Endothelial cell of umbilical vein (primary cell): ENCODE measurements at regions not wholly inside any gene's neighbourhood (a gene's known extent, or its start where the extent isn't known, plus 50 kb on each side); places are given as distances from the start of the nearest gene placed in this dataset.

Source experiments
- BruUV-seq: library from RNA; stranded (reverse); fragments of 400-500 nt; replicated peaks from 2 replicates; lab custom pipeline; 2021; lab: Mats Ljungman, UMichigan
- CTCF ChIA-PET: fragments of 300-600, 350-600 bp; sonication (Branson Sonifier 250); formaldehyde crosslinking; loops from one replicate; lab custom pipeline; 2021; ENCODE audit warnings: antibody characterized with exemption, inconsistent platforms; lab: Charles Lee
- POLR2A ChIA-PET: fragments of 300-600, 350-600 bp; sonication (Branson Sonifier 250); formaldehyde crosslinking; loops from one replicate; lab custom pipeline; 2021; ENCODE audit warnings: antibody characterized with exemption, inconsistent platforms; lab: Charles Lee
- DNase-seq: peaks from one replicate; pipeline ENCODE4 v3.0.0-alpha.2; 2011; ENCODE audit warnings: low read depth, low spot score
- FAIRE-seq: peaks from 2 replicates; lab custom pipeline; 2011; peaks lifted over from hg19 to GRCh38; lab: Jason Lieb, UNC
- H2AFZ ChIP-seq: 2 replicates; pipeline ENCODE4 v1.6.0; 2012; ENCODE audit warnings: low read depth, low read length, control low read depth, inconsistent platforms
- H3K27ac ChIP-seq: 2 replicates; pipeline ENCODE4 v1.5.1; 2011; ENCODE audit warnings: low read depth, mild to moderate bottlenecking, control low read depth, low read length, moderate library complexity; ENCODE audit not compliant: insufficient read depth
- H3K27me3 ChIP-seq, 2 experiments: 2 replicates each; pipeline versions ENCODE4 v1.6.0 to v1.6.1; 2011; ENCODE audit warnings: low read length in 2 of 2, mixed read lengths in 1 of 2; ENCODE audit not compliant: control insufficient read depth in 2 of 2, insufficient read depth in 2 of 2
- H3K36me3 ChIP-seq, 2 experiments: 2 replicates in 1 of 2; 3 replicates in 1 of 2; pipeline ENCODE4 v1.5.1; 2011; ENCODE audit warnings: low read length in 2 of 2, mild to moderate bottlenecking in 1 of 2, moderate library complexity in 1 of 2; ENCODE audit not compliant: control insufficient read depth in 2 of 2, insufficient read depth in 2 of 2; ENCODE audit errors: extremely low read depth in 1 of 2
- H3K4me1 ChIP-seq: 3 replicates; pipeline ENCODE4 v1.5.1; 2011; ENCODE audit warnings: mild to moderate bottlenecking, low read length; ENCODE audit not compliant: control insufficient read depth, insufficient read depth; ENCODE audit errors: extremely low read depth
- H3K4me2 ChIP-seq: 2 replicates; pipeline ENCODE4 v1.6.1; 2011; ENCODE audit warnings: low read length, control low read depth, mixed read lengths; ENCODE audit not compliant: insufficient read depth
- H3K4me3 ChIP-seq, 3 experiments: fragments of 200-600 bp in 1 of 3; sonication (generic), shearing (Covaris generic) in 1 of 3; replicated peaks in 1 of 3; 2 replicates each; pipeline ENCODE4 v1.5.1; 2011 to 2016; ENCODE audit warnings: control low read depth in 3 of 3, low read length in 3 of 3, mild to moderate bottlenecking in 2 of 3, inconsistent platforms in 1 of 3, low read depth in 1 of 3, moderate library complexity in 1 of 3; ENCODE audit not compliant: insufficient read depth in 1 of 3
- H3K79me2 ChIP-seq: 2 replicates; pipeline ENCODE4 v1.6.0; 2012; ENCODE audit warnings: low read length, inconsistent platforms; ENCODE audit not compliant: control insufficient read depth, insufficient read depth
- H3K9ac ChIP-seq: replicated peaks from 2 replicates; pipeline ENCODE3; 2011; ENCODE audit warnings: low read length, control low read depth; ENCODE audit not compliant: insufficient read depth; ENCODE audit errors: extremely low read depth
- H3K9me1 ChIP-seq: replicated peaks from 3 replicates; pipeline ENCODE4 v1.6.0; 2011; ENCODE audit warnings: mild to moderate bottlenecking, low read length; ENCODE audit not compliant: control insufficient read depth, insufficient read depth; ENCODE audit errors: extremely low read depth
- H3K9me3 ChIP-seq: replicated peaks from 2 replicates; pipeline ENCODE4 v1.5.1; 2012; ENCODE audit warnings: low read length, inconsistent platforms; ENCODE audit not compliant: control insufficient read depth, insufficient read depth
- H4K20me1 ChIP-seq: replicated peaks from 2 replicates; pipeline ENCODE3; 2011; ENCODE audit warnings: mild to moderate bottlenecking, low read length; ENCODE audit not compliant: control insufficient read depth, insufficient read depth; ENCODE audit errors: extremely low read depth
- EZH2 ChIP-seq: IDR thresholded peaks from 2 replicates; pipeline ENCODE4 v1.6.1; 2012; ENCODE audit warnings: borderline replicate concordance, low read depth, mild to moderate bottlenecking, moderate library complexity, low read length, inconsistent platforms; ENCODE audit not compliant: severe bottlenecking
- FOS ChIP-seq: IDR thresholded peaks from 2 replicates; pipeline ENCODE4 v1.6.1; 2011; ENCODE audit warnings: mild to moderate bottlenecking, low read length, moderate library complexity, borderline replicate concordance; ENCODE audit not compliant: insufficient read depth
- GATA2 ChIP-seq: IDR thresholded peaks from 2 replicates; pipeline ENCODE4 v1.7.0; 2011; ENCODE audit warnings: low read depth, mild to moderate bottlenecking, moderate library complexity, mixed read lengths, low read length; ENCODE audit not compliant: insufficient read length, insufficient read depth
- JUN ChIP-seq: IDR thresholded peaks from 2 replicates; pipeline ENCODE4 v1.6.1; 2011; ENCODE audit warnings: borderline replicate concordance, low read depth; ENCODE audit not compliant: insufficient read length, insufficient read depth
- MYC ChIP-seq: IDR thresholded peaks from one replicate; pipeline ENCODE4 v1.6.1; 2011; ENCODE audit warnings: mild to moderate bottlenecking, low read depth, low read length
- POLR2A ChIP-seq: IDR thresholded peaks from 2 replicates; pipeline ENCODE4 v1.6.1; 2012; ENCODE audit warnings: low read depth, mild to moderate bottlenecking, control low read depth, low read length
- POLR2AphosphoS5 ChIP-seq: IDR thresholded peaks from 2 replicates; pipeline ENCODE4 v1.6.1; 2012; ENCODE audit warnings: low read depth, mild to moderate bottlenecking, control low read depth, low read length, moderate library complexity; ENCODE audit not compliant: insufficient read depth
- dilution Hi-C: fragments of 300-500 bp; cut with MboI; formaldehyde crosslinking; loops from one replicate; pipeline ENCODE4 v1.15.0; 2019; ENCODE audit warnings: low sequenced_read_pairs; ENCODE audit not compliant: extremely low pct_ligation_motif_present
- intact Hi-C: fragments of 100-400 bp; cut with micrococcal nuclease; formaldehyde crosslinking; loops from one replicate; pipeline ENCODE4 v1.10.0; 2022
- TF ChIP-seq, protein P1 (sequence below): IDR thresholded peaks from 2 replicates; pipeline ENCODE4 v1.6.1; 2011; ENCODE audit not compliant: insufficient read depth, insufficient read length
- TF ChIP-seq, protein P2 (sequence below), 2 donors: IDR thresholded peaks; 1 replicate in 1 of 2; 2 replicates in 1 of 2; pipeline ENCODE4 v1.5.1; 2011; ENCODE audit warnings: low read length in 2 of 2, mild to moderate bottlenecking in 2 of 2, moderate library complexity in 2 of 2, control low read depth in 1 of 2, inconsistent platforms in 1 of 2, low read depth in 1 of 2; ENCODE audit not compliant: insufficient read depth in 1 of 2; ENCODE audit errors: extremely low read depth in 1 of 2

DNA sequence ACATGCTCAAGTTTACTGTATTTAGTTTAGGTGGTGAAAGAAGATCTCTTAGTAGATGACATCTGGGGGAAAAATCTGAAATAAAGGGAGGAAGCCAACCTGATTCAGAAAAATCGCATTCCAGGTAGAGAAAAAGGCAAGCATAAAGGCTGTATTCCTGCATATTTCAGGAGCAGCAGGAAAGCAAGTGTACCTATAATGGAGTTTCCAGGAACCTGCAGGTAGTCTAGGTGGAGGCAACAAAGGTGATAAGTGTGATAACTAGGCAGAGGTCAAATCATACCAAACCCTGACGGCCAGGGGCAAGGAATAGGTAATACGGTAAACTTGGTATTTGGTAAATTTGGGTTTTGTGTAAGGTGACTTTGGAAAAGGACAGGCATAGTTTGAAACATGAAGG lies 132.8 kb upstream of the GOT2 start:
- FAIRE-seq, result no peak
- Histone ChIP-seq H3K4me3 (no peak overlapping the region), H4K20me1 (no peaks in the 10 kb centered on the region), H3K9me3 (no peaks in the 10 kb centered on the region), H2AFZ (no peak overlapping the region), H3K79me2 (no peaks in the 10 kb centered on the region), H3K9me1 (no peaks in the 10 kb centered on the region), H3K36me3 (no peaks in the 10 kb centered on the region), H3K27me3 (no peaks in the 10 kb centered on the region), H3K4me2 (no peak overlapping the region), H3K27ac (no peak overlapping the region), H3K9ac (no peak overlapping the region), H3K4me1 (no peaks in the 10 kb centered on the region)
- ChIA-PET CTCF (no interaction called here), POLR2A (no interaction called here)
- intact Hi-C loops, result no loop called here
- BruUV-seq, result no TSS peak
- DNase-seq, result no peak
- no peak for TF ChIP-seq MYC
- TF ChIP-seq FOS, result no peak
- TF ChIP-seq EZH2, result no peak
- no peak for TF ChIP-seq POLR2A
- no peak for TF ChIP-seq GATA2
- TF ChIP-seq JUN, result no peak
- TF ChIP-seq, protein P1, sequence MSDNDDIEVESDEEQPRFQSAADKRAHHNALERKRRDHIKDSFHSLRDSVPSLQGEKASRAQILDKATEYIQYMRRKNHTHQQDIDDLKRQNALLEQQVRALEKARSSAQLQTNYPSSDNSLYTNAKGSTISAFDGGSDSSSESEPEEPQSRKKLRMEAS, result no peak
- TF ChIP-seq, protein P2, sequence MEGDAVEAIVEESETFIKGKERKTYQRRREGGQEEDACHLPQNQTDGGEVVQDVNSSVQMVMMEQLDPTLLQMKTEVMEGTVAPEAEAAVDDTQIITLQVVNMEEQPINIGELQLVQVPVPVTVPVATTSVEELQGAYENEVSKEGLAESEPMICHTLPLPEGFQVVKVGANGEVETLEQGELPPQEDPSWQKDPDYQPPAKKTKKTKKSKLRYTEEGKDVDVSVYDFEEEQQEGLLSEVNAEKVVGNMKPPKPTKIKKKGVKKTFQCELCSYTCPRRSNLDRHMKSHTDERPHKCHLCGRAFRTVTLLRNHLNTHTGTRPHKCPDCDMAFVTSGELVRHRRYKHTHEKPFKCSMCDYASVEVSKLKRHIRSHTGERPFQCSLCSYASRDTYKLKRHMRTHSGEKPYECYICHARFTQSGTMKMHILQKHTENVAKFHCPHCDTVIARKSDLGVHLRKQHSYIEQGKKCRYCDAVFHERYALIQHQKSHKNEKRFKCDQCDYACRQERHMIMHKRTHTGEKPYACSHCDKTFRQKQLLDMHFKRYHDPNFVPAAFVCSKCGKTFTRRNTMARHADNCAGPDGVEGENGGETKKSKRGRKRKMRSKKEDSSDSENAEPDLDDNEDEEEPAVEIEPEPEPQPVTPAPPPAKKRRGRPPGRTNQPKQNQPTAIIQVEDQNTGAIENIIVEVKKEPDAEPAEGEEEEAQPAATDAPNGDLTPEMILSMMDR (IDR thresholded peaks at IDR 0.05; ENCODE audit: extremely low read depth in 1 of 2, insufficient read depth in 1 of 2, low read depth in 1 of 2, low read length in 2 of 2), result no peak
- no peak for TF ChIP-seq POLR2AphosphoS5
- dilution Hi-C loops, result no loop called here
